Adrenal gland (tissue), 5 donors: ENCODE measurements at regions not wholly inside any gene's neighbourhood (a gene's known extent, or its start where the extent isn't known, plus 50 kb on each side); places are given as distances from the start of the nearest gene placed in this dataset.

Source experiments
- CTCF ChIP-seq, 6 experiments: fragments of 450-650 bp in 4 of 6; fragments of 200-600 bp in 2 of 6; sonication (generic) in 1 of 6; IDR thresholded peaks; 1 replicate in 5 of 6; 2 replicates in 1 of 6; pipeline versions ENCODE4 v1.5.1 to v1.8.0; 2016 to 2021; ENCODE audit warnings: antibody characterized with exemption in 6 of 6, mild to moderate bottlenecking in 2 of 6, moderate library complexity in 1 of 6
- POLR2A ChIP-seq, 2 donors: fragments of 450-650 bp; IDR thresholded peaks; one replicate each; pipeline ENCODE4 v1.6.1; 2017; ENCODE audit warnings: antibody characterized with exemption in 2 of 2, mild to moderate bottlenecking in 2 of 2, moderate library complexity in 1 of 2
- donor health status: DM: no; HTN: no; CAD: no.

GRCh38 chr21:41638201-41638790 is 128.6 kb downstream of the RIPK4 start:
- TF ChIP-seq CTCF (IDR thresholded peaks at IDR 0.05) = no peak
- no peak for TF ChIP-seq POLR2A (IDR thresholded peaks at IDR 0.05)
